ENCODE measurements at regions not wholly inside any gene's neighbourhood (a gene's known extent, or its start where the extent isn't known, plus 50 kb on each side); places are given as distances from the start of the nearest gene placed in this dataset.

GRCh38 chr6:10217111-10217510 is 197.8 kb downstream of the TFAP2A start:
- intact Hi-C loops (cut with micrococcal nuclease; ENCODE audit: unreplicated experiment) (no loop called here), in situ Hi-C loops (cut with HindIII; ENCODE audit: extremely low pct_ligation_motif_present, low pct_unique_long_range_greater_than_20kb) (no loop called here)
- ATAC-seq (no peak), DNase-seq (ENCODE audit: low spot score) (no peak), FAIRE-seq (no peak)
- H3K4me1 ChIP-seq (ENCODE audit: insufficient read depth, low read length): no peaks in the 10 kb centered on the region
- no peaks in the 10 kb centered on the region for H3K79me2 ChIP-seq (ENCODE audit: insufficient read depth, low read length)
- no peak overlapping the region for H3K4me2 ChIP-seq (ENCODE audit: low read depth, low read length)
- 1% methylated on average over 5 of the region's 5 CpGs for WGBS (ENCODE audit: low lambda C conversion rate)
- TF ChIP-seq ZFP36L2 (CRISPR knock-in tag; IDR thresholded peaks at IDR 0.05): no peak
- no peak for TF ChIP-seq ZNF597 (CRISPR knock-in tag; IDR thresholded peaks at IDR 0.05)
- TF ChIP-seq ZNF30 (CRISPR knock-in tag; IDR thresholded peaks at IDR 0.05): no peak
- TF ChIP-seq ZNF674 (CRISPR knock-in tag; IDR thresholded peaks at IDR 0.05; ENCODE audit: low read depth): no peak
- no peak for TF ChIP-seq TFDP1 (CRISPR knock-in tag; IDR thresholded peaks at IDR 0.05; ENCODE audit: borderline replicate concordance)
- TF ChIP-seq NR3C1 (CRISPR knock-in tag; IDR thresholded peaks at IDR 0.05): no peak
- TF ChIP-seq PITX1 (CRISPR knock-in tag; IDR thresholded peaks at IDR 0.05): no peak
- no peak for TF ChIP-seq NKX3-1 (CRISPR knock-in tag; IDR thresholded peaks at IDR 0.05)
- no peak for TF ChIP-seq JUNB (CRISPR knock-in tag; IDR thresholded peaks at IDR 0.05; ENCODE audit: borderline replicate concordance)
- no peak for TF ChIP-seq ATF4 (CRISPR knock-in tag; IDR thresholded peaks at IDR 0.05)
- no peak for TF ChIP-seq RBFOX2 (IDR thresholded peaks at IDR 0.05; ENCODE audit: low read depth, low read length)
- TF ChIP-seq SALL2 (CRISPR knock-in tag; IDR thresholded peaks at IDR 0.05): no peak
- no peak for TF ChIP-seq ZNF354B (CRISPR knock-in tag; IDR thresholded peaks at IDR 0.05)
- TF ChIP-seq NFIC (IDR thresholded peaks at IDR 0.05; ENCODE audit: low read length): no peak
- TF ChIP-seq TRAFD1 (CRISPR knock-in tag; IDR thresholded peaks at IDR 0.05; ENCODE audit: borderline replicate concordance): no peak
- no peak for TF ChIP-seq TBX2 (CRISPR knock-in tag; IDR thresholded peaks at IDR 0.05; ENCODE audit: borderline replicate concordance)
- no peak for TF ChIP-seq HIVEP1 (CRISPR knock-in tag; IDR thresholded peaks at IDR 0.05)
- no peak for TF ChIP-seq RBM39 (IDR thresholded peaks at IDR 0.05; ENCODE audit: low read depth, low read length, poor library complexity, severe bottlenecking)
- TF ChIP-seq ARNT2 (CRISPR knock-in tag; IDR thresholded peaks at IDR 0.05; ENCODE audit: low read depth): no peak
- TF ChIP-seq ZNF629 (CRISPR knock-in tag; conservative IDR thresholded peaks at IDR 0.05): no peak
- H3K9ac ChIP-seq (ENCODE audit: insufficient read depth, low read depth, low read length): no peak overlapping the region
- no peak overlapping the region for H3K4me3 ChIP-seq (replicated peaks in 1 of 3; ENCODE audit: insufficient read depth in 1 of 3, low read depth in 2 of 3, low read length in 3 of 3)
- H3K27ac ChIP-seq (ENCODE audit: extremely low read length, insufficient read depth, low read length): no peak overlapping the region
- no peaks in the 10 kb centered on the region for H3K9me3 ChIP-seq (ENCODE audit: low read length)
- no peaks in the 10 kb centered on the region for H3K36me3 ChIP-seq (replicated peaks in 1 of 2; ENCODE audit: control insufficient read depth in 1 of 2, insufficient read depth in 2 of 2, low read length in 2 of 2)
- CTCF ChIA-PET (ENCODE audit: low intra/inter-chr PET ratio, low total read pairs): no interaction called here
- POLR2A ChIA-PET: no interaction called here
- no TSS peak for BruUV-seq (replicated peaks)
- H2AFZ ChIP-seq (ENCODE audit: low read length): no peak overlapping the region
- no peaks in the 10 kb centered on the region for H4K20me1 ChIP-seq (ENCODE audit: insufficient read depth, low read length)
- no peaks in the 10 kb centered on the region for H3K27me3 ChIP-seq (ENCODE audit: control insufficient read depth in 1 of 2, insufficient read depth in 2 of 2, low read length in 2 of 2)

Measured in HepG2 (cell line).